ENCODE measurements at regions not wholly inside any gene's neighbourhood (a gene's known extent, or its start where the extent isn't known, plus 50 kb on each side); places are given as distances from the start of the nearest gene placed in this dataset.

GRCh38 chr15:96860741-96861140, 530.2 kb downstream of the NR2F2 start:
- H3K4me3 ChIP-seq (ENCODE audit: control insufficient read depth in 2 of 3, extremely low read depth in 1 of 3, insufficient read depth in 2 of 3, low read depth in 1 of 3, low read length in 3 of 3): no peak overlapping the region
- H3K9ac ChIP-seq (ENCODE audit: control insufficient read depth, extremely low read depth, insufficient read depth, low read length): no peak overlapping the region
- no peaks in the 10 kb centered on the region for H3K9me1 ChIP-seq (ENCODE audit: control insufficient read depth, extremely low read depth, insufficient read depth, low read length)
- dilution Hi-C loops (cut with MboI; ENCODE audit: extremely low pct_ligation_motif_present, low sequenced_read_pairs): no loop called here
- no peak overlapping the region for H3K27ac ChIP-seq (ENCODE audit: control insufficient read depth, insufficient read depth, low read length)
- H3K79me2 ChIP-seq (ENCODE audit: control insufficient read depth, insufficient read depth, low read length): no peaks in the 10 kb centered on the region
- no peak for FAIRE-seq
- no peak for DNase-seq (ENCODE audit: low read depth, low spot score)
- H3K4me2 ChIP-seq (ENCODE audit: control insufficient read depth, extremely low read depth, insufficient read depth, low read depth, low read length): no peak overlapping the region
- no peaks in the 10 kb centered on the region for H3K4me1 ChIP-seq (ENCODE audit: control insufficient read depth, extremely low read depth, insufficient read depth, low read length)
- no peaks in the 10 kb centered on the region for H3K36me3 ChIP-seq (ENCODE audit: control insufficient read depth in 2 of 2, extremely low read depth in 1 of 2, insufficient read depth in 2 of 2, low read length in 2 of 2)
- no peaks in the 10 kb centered on the region for H3K9me3 ChIP-seq (ENCODE audit: control insufficient read depth, low read depth, low read length)
- TF ChIP-seq CTCF (optimal IDR thresholded peaks at IDR 0.05 in 1 of 3, IDR thresholded peaks at IDR 0.05 in 1 of 3, conservative IDR thresholded peaks at IDR 0.05 in 1 of 3; ENCODE audit: extremely low read depth in 1 of 3, insufficient read depth in 2 of 3, low read length in 3 of 3): no peak
- no peak for TF ChIP-seq EZH2 (IDR thresholded peaks at IDR 0.05; ENCODE audit: low read length)
- no peaks in the 10 kb centered on the region for H3K27me3 ChIP-seq (ENCODE audit: control insufficient read depth, extremely low read depth, insufficient read depth, low read length)
- no peaks in the 10 kb centered on the region for H4K20me1 ChIP-seq (ENCODE audit: control insufficient read depth, extremely low read depth, insufficient read depth, low read length)
- H2AFZ ChIP-seq (ENCODE audit: control insufficient read depth, low read length): no peak overlapping the region

- no peaks in the 10 kb centered on the region for H3K9me1 ChIP-seq (ENCODE audit: control insufficient read depth, extremely low read depth, insufficient read depth, low read length)
- DNase-seq (ENCODE audit: low read depth, low spot score) (no peak), FAIRE-seq (no peak)
- no peak overlapping the region for H3K9ac ChIP-seq (ENCODE audit: control insufficient read depth, extremely low read depth, insufficient read depth, low read length)
- TF ChIP-seq EZH2 (IDR thresholded peaks at IDR 0.05; ENCODE audit: low read length): no peak
- no peak for TF ChIP-seq CTCF (optimal IDR thresholded peaks at IDR 0.05 in 1 of 3, IDR thresholded peaks at IDR 0.05 in 1 of 3, conservative IDR thresholded peaks at IDR 0.05 in 1 of 3; ENCODE audit: extremely low read depth in 1 of 3, insufficient read depth in 2 of 3, low read length in 3 of 3)
- no peaks in the 10 kb centered on the region for H3K9me3 ChIP-seq (ENCODE audit: control insufficient read depth, low read depth, low read length)
- H3K4me3 ChIP-seq (ENCODE audit: control insufficient read depth in 2 of 3, extremely low read depth in 1 of 3, insufficient read depth in 2 of 3, low read depth in 1 of 3, low read length in 3 of 3): no peak overlapping the region
- H3K27ac ChIP-seq (ENCODE audit: control insufficient read depth, insufficient read depth, low read length): no peak overlapping the region
- no peaks in the 10 kb centered on the region for H3K4me1 ChIP-seq (ENCODE audit: control insufficient read depth, extremely low read depth, insufficient read depth, low read length)
- no peaks in the 10 kb centered on the region for H3K36me3 ChIP-seq (ENCODE audit: control insufficient read depth in 2 of 2, extremely low read depth in 1 of 2, insufficient read depth in 2 of 2, low read length in 2 of 2)
- no peaks in the 10 kb centered on the region for H4K20me1 ChIP-seq (ENCODE audit: control insufficient read depth, extremely low read depth, insufficient read depth, low read length)
- H3K27me3 ChIP-seq (ENCODE audit: control insufficient read depth, extremely low read depth, insufficient read depth, low read length): no peaks in the 10 kb centered on the region
- dilution Hi-C loops (cut with MboI; ENCODE audit: extremely low pct_ligation_motif_present, low sequenced_read_pairs): no loop called here
- no peak overlapping the region for H3K4me2 ChIP-seq (ENCODE audit: control insufficient read depth, extremely low read depth, insufficient read depth, low read depth, low read length)
- no peak overlapping the region for H2AFZ ChIP-seq (ENCODE audit: control insufficient read depth, low read length)
- H3K79me2 ChIP-seq (ENCODE audit: control insufficient read depth, insufficient read depth, low read length): no peaks in the 10 kb centered on the region
Observed at GRCh38 chr15:96867992-96868391, 537.5 kb downstream of the NR2F2 start.
